Activated naive CD4-positive, alpha-beta T cell treated with anti-CD3 and anti-CD28 coated beads, Interleukin-2, amount 50 U/mL, for 72 hours (primary cell): ENCODE measurements at regions not wholly inside any gene's neighbourhood (a gene's known extent, or its start where the extent isn't known, plus 50 kb on each side); places are given as distances from the start of the nearest gene placed in this dataset.

Source experiments
- ATAC-seq, 2 donors: fragments of 150-1000 bp; cut with Tn5 transposase; 2 replicates each; pipeline ENCODE4 v1.10.0; 2021; ENCODE audit warnings: mild to moderate bottlenecking in 2 of 2, moderate library complexity in 2 of 2
- DNase-seq, 2 donors: peaks; one replicate each; pipeline ENCODE4 v3.0.0; 2021 to 2022; ENCODE audit warnings: low spot score in 2 of 2
- H3K27ac Mint-ChIP-seq, 2 donors: one replicate each; pipeline ENCODE4 v1.8.0; 2022; ENCODE audit warnings: mild to moderate bottlenecking in 2 of 2, mixed read lengths in 2 of 2
- H3K36me3 Mint-ChIP-seq, 2 donors: one replicate each; pipeline ENCODE4 v1.8.0; 2022; ENCODE audit warnings: mixed read lengths in 2 of 2
- H3K9me3 Mint-ChIP-seq, 2 donors: one replicate each; pipeline ENCODE4 v1.8.0; 2022; ENCODE audit warnings: mixed read lengths in 2 of 2

- Mint-ChIP-seq H3K27ac (no peak overlapping the region), H3K36me3 (no peaks in the 10 kb centered on the region), H3K9me3 (peaks cover 0 to 11% of the 10 kb centered on the region in 2 donors)
- ATAC-seq, result no peak
- DNase-seq, result no peak
Measured at GRCh38 chr13:58855283-58855682, 1223.7 kb downstream of the PCDH17 start.

- ATAC-seq (no peak), DNase-seq (no peak)
Measured at GRCh38 chr13:58858870-58859371, 1227.4 kb downstream of the PCDH17 start.

GRCh38 chr13:58865286-58865685 is 1233.7 kb downstream of the PCDH17 start:
- no peak overlapping the region for H3K27ac Mint-ChIP-seq
- no peaks in the 10 kb centered on the region for H3K36me3 Mint-ChIP-seq
- DNase-seq (no peak), ATAC-seq (no peak)
- H3K9me3 Mint-ChIP-seq, result peaks cover 22 to 23% of the 10 kb centered on the region in 2 donors

More at GRCh38 chr13:58858870-58859371, 1227.4 kb downstream of the PCDH17 start:
- Mint-ChIP-seq H3K36me3 (no peaks in the 10 kb centered on the region), H3K27ac (no peak overlapping the region), H3K9me3 (peaks cover 2 to 8% of the 10 kb centered on the region in 2 donors)

GRCh38 chr13:58869566-58869965 is 1238.0 kb downstream of the PCDH17 start:
- ATAC-seq (no peak), DNase-seq (no peak)
- Mint-ChIP-seq H3K9me3 (peaks cover 17 to 24% of the 10 kb centered on the region in 2 donors), H3K36me3 (no peaks in the 10 kb centered on the region), H3K27ac (no peak overlapping the region)

GRCh38 chr13:58876473-58876872 is 1244.9 kb downstream of the PCDH17 start:
- DNase-seq, result no peak

GRCh38 chr13:58879114-58879513 is 1247.6 kb downstream of the PCDH17 start:
- no peaks in the 10 kb centered on the region for H3K36me3 Mint-ChIP-seq
- DNase-seq (no peak), ATAC-seq (no peak)
- peaks cover 2 to 4% of the 10 kb centered on the region in 2 donors for H3K9me3 Mint-ChIP-seq
- no peak overlapping the region for H3K27ac Mint-ChIP-seq

More at GRCh38 chr13:58876473-58876872, 1244.9 kb downstream of the PCDH17 start:
- Mint-ChIP-seq H3K9me3 (peaks cover 5 to 8% of the 10 kb centered on the region in 2 donors), H3K36me3 (no peaks in the 10 kb centered on the region), H3K27ac (no peak overlapping the region)
- ATAC-seq, result no peak

- H3K27ac Mint-ChIP-seq, result no peak overlapping the region
- H3K9me3 Mint-ChIP-seq, result no peaks in the 10 kb centered on the region
- DNase-seq (no peak), ATAC-seq (no peak)
- no peaks in the 10 kb centered on the region for H3K36me3 Mint-ChIP-seq
Measured at GRCh38 chr13:58882516-58882915, 1251.0 kb downstream of the PCDH17 start.

GRCh38 chr13:58883405-58883804 is 1251.9 kb downstream of the PCDH17 start:
- no peaks in the 10 kb centered on the region for H3K36me3 Mint-ChIP-seq
- no peaks in the 10 kb centered on the region for H3K9me3 Mint-ChIP-seq
- DNase-seq (no peak), ATAC-seq (no peak)
- no peak overlapping the region for H3K27ac Mint-ChIP-seq

GRCh38 chr13:58884353-58885209 is 1253.0 kb downstream of the PCDH17 start:
- Mint-ChIP-seq H3K36me3 (no peaks in the 10 kb centered on the region), H3K9me3 (no peaks in the 10 kb centered on the region), H3K27ac (no peak overlapping the region)
- ATAC-seq (no peak), DNase-seq (no peak)

- Mint-ChIP-seq H3K27ac (no peak overlapping the region), H3K9me3 (no peaks in the 10 kb centered on the region), H3K36me3 (no peaks in the 10 kb centered on the region)
- ATAC-seq (no peak), DNase-seq (no peak)
Measured at GRCh38 chr13:58889474-58889873, 1257.9 kb downstream of the PCDH17 start.

- Mint-ChIP-seq H3K36me3 (no peaks in the 10 kb centered on the region), H3K9me3 (no peaks in the 10 kb centered on the region), H3K27ac (no peak overlapping the region)
- ATAC-seq, result no peak
- no peak for DNase-seq
Measured at GRCh38 chr13:58893396-58893795, 1261.9 kb downstream of the PCDH17 start.

GRCh38 chr13:58906329-58907007 is 1257.3 kb downstream of the DIAPH3 start:
- peaks cover 11 to 12% of the 10 kb centered on the region in 2 donors for H3K9me3 Mint-ChIP-seq
- no peak overlapping the region for H3K27ac Mint-ChIP-seq
- H3K36me3 Mint-ChIP-seq, result no peaks in the 10 kb centered on the region
- no peak for ATAC-seq
- DNase-seq, result no peak

- H3K36me3 Mint-ChIP-seq, result no peaks in the 10 kb centered on the region
- H3K27ac Mint-ChIP-seq, result no peak overlapping the region
- ATAC-seq (no peak), DNase-seq (no peak)
- H3K9me3 Mint-ChIP-seq, result peaks cover 11 to 12% of the 10 kb centered on the region in 2 donors
Measured at GRCh38 chr13:58907347-58907746, 1256.4 kb downstream of the DIAPH3 start.

- Mint-ChIP-seq H3K9me3 (peaks cover 7 to 11% of the 10 kb centered on the region in 2 donors), H3K27ac (no peak overlapping the region), H3K36me3 (no peaks in the 10 kb centered on the region)
- DNase-seq, result no peak
- ATAC-seq, result no peak
Measured at GRCh38 chr13:58908019-58908679, 1255.6 kb downstream of the DIAPH3 start.

- ATAC-seq (no peak), DNase-seq (no peak)
- peaks cover 25 to 26% of the 10 kb centered on the region in 2 donors for H3K9me3 Mint-ChIP-seq
- no peak overlapping the region for H3K27ac Mint-ChIP-seq
- no peaks in the 10 kb centered on the region for H3K36me3 Mint-ChIP-seq
Measured at GRCh38 chr13:58919551-58919950, 1244.2 kb downstream of the DIAPH3 start.

GRCh38 chr13:58921129-58921528 is 1242.6 kb downstream of the DIAPH3 start:
- Mint-ChIP-seq H3K36me3 (no peaks in the 10 kb centered on the region), H3K9me3 (peaks cover 20 to 22% of the 10 kb centered on the region in 2 donors), H3K27ac (no peak overlapping the region)
- DNase-seq (no peak), ATAC-seq (no peak)

- DNase-seq (no peak), ATAC-seq (no peak)
- H3K27ac Mint-ChIP-seq, result no peak overlapping the region
Measured at GRCh38 chr13:58926858-58927257, 1236.9 kb downstream of the DIAPH3 start.

More at GRCh38 chr13:58926858-58927257, 1236.9 kb downstream of the DIAPH3 start:
- H3K9me3 Mint-ChIP-seq, result peaks cover 19 to 32% of the 10 kb centered on the region in 2 donors
- no peaks in the 10 kb centered on the region for H3K36me3 Mint-ChIP-seq
